ENCODE measurements at regions not wholly inside any gene's neighbourhood (a gene's known extent, or its start where the extent isn't known, plus 50 kb on each side); places are given as distances from the start of the nearest gene placed in this dataset.
"Not testable (repeated sequence)": the region's sequence is repeated elsewhere in the genome, so short reads cannot be mapped to it uniquely, and the experiment has no call there.

- not testable (repeated sequence) for DNase-seq
Observed at GRCh38 chr10:77740396-77740795, 102.8 kb upstream of the KCNMA1 start.

GRCh38 chr10:77738496-77739158 is 101.0 kb upstream of the KCNMA1 start:
- no peak for DNase-seq

GRCh38 chr10:77737608-77738007 is 100.0 kb upstream of the KCNMA1 start:
- DNase-seq: no peak

GRCh38 chr10:77735136-77735535 is 97.5 kb upstream of the KCNMA1 start:
- DNase-seq: not testable (repeated sequence)

GRCh38 chr10:77732213-77733003 is 94.8 kb upstream of the KCNMA1 start:
- no peak for DNase-seq

- no peak for DNase-seq
Observed at GRCh38 chr10:77727481-77727880, 89.9 kb upstream of the KCNMA1 start.

GRCh38 chr10:77726732-77727131 is 89.1 kb upstream of the KCNMA1 start:
- DNase-seq: no peak

- DNase-seq: no peak
Observed at GRCh38 chr10:77726301-77726700, 88.7 kb upstream of the KCNMA1 start.

GRCh38 chr10:77724820-77725219 is 87.2 kb upstream of the KCNMA1 start:
- no peak for DNase-seq

- DNase-seq: no peak
Observed at GRCh38 chr10:77723376-77723775, 85.8 kb upstream of the KCNMA1 start.

GRCh38 chr10:77722956-77723355 is 85.3 kb upstream of the KCNMA1 start:
- not testable (repeated sequence) for DNase-seq

- DNase-seq: no peak
Observed at GRCh38 chr10:77721815-77722214, 84.2 kb upstream of the KCNMA1 start.

GRCh38 chr10:77718957-77719356 is 81.3 kb upstream of the KCNMA1 start:
- DNase-seq: no peak

- not testable (repeated sequence) for DNase-seq
Observed at GRCh38 chr10:77718312-77718711, 80.7 kb upstream of the KCNMA1 start.

GRCh38 chr10:77717336-77717735 is 79.7 kb upstream of the KCNMA1 start:
- DNase-seq: no peak

GRCh38 chr10:77716458-77717317 is 79.1 kb upstream of the KCNMA1 start:
- no peak for DNase-seq

- no peak for DNase-seq
Observed at GRCh38 chr10:77715536-77715935, 77.9 kb upstream of the KCNMA1 start.

GRCh38 chr10:77715088-77715487 is 77.5 kb upstream of the KCNMA1 start:
- DNase-seq: no peak

- DNase-seq: no peak
Observed at GRCh38 chr10:77713521-77714280, 76.1 kb upstream of the KCNMA1 start.

- DNase-seq: no peak
Observed at GRCh38 chr10:77712207-77712606, 74.6 kb upstream of the KCNMA1 start.

- DNase-seq: no peak
Observed at GRCh38 chr10:77711683-77712049, 74.1 kb upstream of the KCNMA1 start.
